Heart left ventricle (tissue), 13 donors: ENCODE measurements at regions not wholly inside any gene's neighbourhood (a gene's known extent, or its start where the extent isn't known, plus 50 kb on each side); places are given as distances from the start of the nearest gene placed in this dataset.

Source experiments
- POLR2A ChIP-seq, 2 donors: fragments of 450-650 bp; IDR thresholded peaks; one replicate each; pipeline ENCODE4 v1.6.1; 2017; ENCODE audit warnings: antibody characterized with exemption in 2 of 2, mild to moderate bottlenecking in 2 of 2, moderate library complexity in 2 of 2
- TF ChIP-seq, protein P1 (sequence below), 12 donors: fragments of 200-600 bp; sonication (generic) in 4 of 12; IDR thresholded peaks; one replicate each; pipeline versions ENCODE4 v1.5.0 to v1.8.0; 2018 to 2022; ENCODE audit warnings: antibody characterized with exemption in 12 of 12, mild to moderate bottlenecking in 5 of 12
- donor health status: ischemic (EF 13 %, LVEDD 7.1; RV severe dilation, severe dysfunction).
- donor health status: DM: no; HTN: yes; CAD: no.
- donor health status: DM: no; HTN: no; CAD: no.
- donor health status: ischemic (EF 25% LVEDD 6.9; RV normal size, moderate dysfunction).
- donor health status: ischemic (EF 25% LVEDD 5.7; RV mildly dilated, moderate dysfunction).
- donor health status: ischemic (EF 35%, LVEDD 5.7; RV mildly dilated, moderate dysfunction).
- donor health status: nonischemic (EF 11% LVEDD 7.7; RV severe dilation, severe dysfunction).
- donor health status: DM: yes; HTN: yes; CAD: no.
- donor health status: PGD.
- donor health status: ischemic (EF 29% LVEDD 5.4; RV normal size, mild dysfunction).
- donor health status: nonischemic (EF 23%, LVEDD 6.1; RV moderate dilation, normal function).

DNA sequence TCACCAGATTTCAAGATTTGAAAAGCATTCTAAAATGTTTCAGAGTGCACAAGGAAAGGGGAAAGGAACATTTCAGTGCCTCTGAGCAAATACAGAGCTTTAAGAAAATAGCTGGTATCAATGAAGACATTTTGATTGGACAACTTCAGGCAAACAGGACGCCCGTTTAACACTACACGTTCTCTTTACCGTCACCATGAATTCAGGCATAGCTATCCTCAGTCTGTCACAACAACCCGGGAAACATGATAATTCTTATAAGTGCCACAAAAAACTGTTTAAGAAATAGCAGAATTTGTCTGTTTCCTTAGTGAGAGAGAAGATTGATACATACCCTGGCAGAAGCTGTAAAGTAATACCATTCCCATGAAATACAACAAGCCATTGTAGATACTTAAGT, 392.4 kb upstream of the PDE4D start:
- TF ChIP-seq, protein P1, sequence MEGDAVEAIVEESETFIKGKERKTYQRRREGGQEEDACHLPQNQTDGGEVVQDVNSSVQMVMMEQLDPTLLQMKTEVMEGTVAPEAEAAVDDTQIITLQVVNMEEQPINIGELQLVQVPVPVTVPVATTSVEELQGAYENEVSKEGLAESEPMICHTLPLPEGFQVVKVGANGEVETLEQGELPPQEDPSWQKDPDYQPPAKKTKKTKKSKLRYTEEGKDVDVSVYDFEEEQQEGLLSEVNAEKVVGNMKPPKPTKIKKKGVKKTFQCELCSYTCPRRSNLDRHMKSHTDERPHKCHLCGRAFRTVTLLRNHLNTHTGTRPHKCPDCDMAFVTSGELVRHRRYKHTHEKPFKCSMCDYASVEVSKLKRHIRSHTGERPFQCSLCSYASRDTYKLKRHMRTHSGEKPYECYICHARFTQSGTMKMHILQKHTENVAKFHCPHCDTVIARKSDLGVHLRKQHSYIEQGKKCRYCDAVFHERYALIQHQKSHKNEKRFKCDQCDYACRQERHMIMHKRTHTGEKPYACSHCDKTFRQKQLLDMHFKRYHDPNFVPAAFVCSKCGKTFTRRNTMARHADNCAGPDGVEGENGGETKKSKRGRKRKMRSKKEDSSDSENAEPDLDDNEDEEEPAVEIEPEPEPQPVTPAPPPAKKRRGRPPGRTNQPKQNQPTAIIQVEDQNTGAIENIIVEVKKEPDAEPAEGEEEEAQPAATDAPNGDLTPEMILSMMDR (IDR thresholded peaks at IDR 0.05) = no peak
- no peak for TF ChIP-seq POLR2A (IDR thresholded peaks at IDR 0.05)
